Ovary (tissue), 3 donors: ENCODE measurements at regions not wholly inside any gene's neighbourhood (a gene's known extent, or its start where the extent isn't known, plus 50 kb on each side); places are given as distances from the start of the nearest gene placed in this dataset.

Experiments
- CTCF ChIP-seq, 3 donors: fragments of 450-650 bp in 2 of 3; fragments of 200-600 bp in 1 of 3; IDR thresholded peaks; one replicate each; pipeline versions ENCODE4 v1.5.1 to v1.8.0; 2016 to 2022; ENCODE audit warnings: antibody characterized with exemption in 3 of 3, mild to moderate bottlenecking in 1 of 3
- POLR2A ChIP-seq: fragments of 450-650 bp; IDR thresholded peaks from one replicate; pipeline ENCODE4 v1.6.1; 2017; ENCODE audit warnings: antibody characterized with exemption, mild to moderate bottlenecking, moderate library complexity
- donor health status: DM: no; HTN: no; CAD: no.

- no peak for TF ChIP-seq CTCF (IDR thresholded peaks at IDR 0.05)
- TF ChIP-seq POLR2A, result no peak
Observed at GRCh38 chr11:127651175-127651887, 650.8 kb upstream of the KIRREL3 start.
